Sigmoid colon (tissue), 4 donors: ENCODE measurements at regions not wholly inside any gene's neighbourhood (a gene's known extent, or its start where the extent isn't known, plus 50 kb on each side); places are given as distances from the start of the nearest gene placed in this dataset.

Source experiments
- CTCF ChIP-seq, 4 experiments: fragments of 450-650 bp in 3 of 4; fragments of 200-600 bp in 1 of 4; IDR thresholded peaks; one replicate each; pipeline ENCODE4 v1.5.1; 2016 to 2019; ENCODE audit warnings: antibody characterized with exemption in 4 of 4, mild to moderate bottlenecking in 3 of 4, moderate library complexity in 2 of 4
- POLR2AphosphoS5 ChIP-seq, 4 donors: sonication (generic); formaldehyde crosslinking; IDR thresholded peaks; one replicate each; pipeline ENCODE4 v1.6.1; 2017; ENCODE audit warnings: antibody characterized with exemption in 4 of 4

- no peak for TF ChIP-seq POLR2AphosphoS5 (IDR thresholded peaks at IDR 0.05)
- no peak for TF ChIP-seq CTCF (IDR thresholded peaks at IDR 0.05)
Measured at GRCh38 chr2:6425032-6425431, 440.7 kb downstream of the CMPK2 start.
